Stomach (tissue), 8 donors: ENCODE measurements at regions not wholly inside any gene's neighbourhood (a gene's known extent, or its start where the extent isn't known, plus 50 kb on each side); places are given as distances from the start of the nearest gene placed in this dataset.

Source experiments
- DNase-seq, 2 donors: peaks; one replicate each; pipeline versions ENCODE4 v3.0.0 to v3.0.0-alpha.2; 2013 to 2019
- H3K27ac ChIP-seq, 5 donors: fragments of 200-600 bp in 4 of 5; sonication (generic) in 4 of 5; one replicate each; pipeline ENCODE4 v1.5.1; 2013 to 2019; ENCODE audit warnings: mild to moderate bottlenecking in 1 of 5, moderate library complexity in 1 of 5
- H3K27me3 ChIP-seq, 3 donors: fragments of 200-600 bp; sonication (generic); one replicate each; pipeline ENCODE4 v1.5.1; 2017 to 2019; ENCODE audit warnings: mixed run types in 1 of 3
- H3K36me3 ChIP-seq, 4 donors: fragments of 200-600 bp; sonication (generic); 1 replicate in 3 of 4; 2 replicates in 1 of 4; pipeline ENCODE4 v1.5.1; 2016 to 2019
- H3K4me1 ChIP-seq, 4 donors: fragments of 200-600 bp; sonication (generic); one replicate each; pipeline ENCODE4 v1.5.1; 2016 to 2019
- H3K4me3 ChIP-seq, 4 donors: fragments of 200-600 bp; sonication (generic) in 3 of 4; one replicate each; pipeline ENCODE4 v1.5.1; 2016 to 2019; ENCODE audit warnings: mild to moderate bottlenecking in 1 of 4
- H3K9me3 ChIP-seq, 4 donors: fragments of 200-600 bp; sonication (generic); one replicate each; pipeline ENCODE4 v1.5.1; 2016 to 2019
- EP300 ChIP-seq: sonication (generic); formaldehyde crosslinking; IDR thresholded peaks from one replicate; pipeline ENCODE4 v1.6.1; 2017; ENCODE audit warnings: antibody characterized with exemption
- POLR2A ChIP-seq, 4 donors: fragments of 450-650 bp; IDR thresholded peaks; one replicate each; pipeline ENCODE4 v1.6.1; 2016; ENCODE audit warnings: antibody characterized with exemption in 4 of 4, control low read depth in 2 of 4, mild to moderate bottlenecking in 1 of 4, moderate library complexity in 1 of 4
- POLR2AphosphoS5 ChIP-seq, 3 donors: sonication (generic); formaldehyde crosslinking; IDR thresholded peaks; one replicate each; pipeline ENCODE4 v1.6.1; 2016; ENCODE audit warnings: antibody characterized with exemption in 3 of 3
- WGBS, 5 donors: extraction: QIAGEN DNeasy Blood & Tissue Kit in 3 of 5; methylation state at CpG; one replicate each; pipeline versions ENCODE4 v1.1.5 to v1.1.7; 2013 to 2018; 5-methylcytosine and 5-hydroxymethylcytosine counted together
- intact Hi-C: fragments of 100-400 bp; cut with DNase I; formaldehyde crosslinking; loops from one replicate; pipeline ENCODE4 v1.15.1; 2023; ENCODE audit warnings: low total_unique reads
- TF ChIP-seq, protein P1 (sequence below), 7 experiments: fragments of 450-650 bp in 4 of 7; fragments of 200-600 bp in 3 of 7; sonication (generic) in 3 of 7; IDR thresholded peaks; one replicate each; pipeline ENCODE4 v1.5.1; 2016 to 2019; ENCODE audit warnings: antibody characterized with exemption in 7 of 7, control low read depth in 2 of 7, mild to moderate bottlenecking in 1 of 7
- donor health status: healthy with polysubstance abuse.
- donor health status: Bipolar disorder and iron deficiency.
- donor health status: healthy.

DNA sequence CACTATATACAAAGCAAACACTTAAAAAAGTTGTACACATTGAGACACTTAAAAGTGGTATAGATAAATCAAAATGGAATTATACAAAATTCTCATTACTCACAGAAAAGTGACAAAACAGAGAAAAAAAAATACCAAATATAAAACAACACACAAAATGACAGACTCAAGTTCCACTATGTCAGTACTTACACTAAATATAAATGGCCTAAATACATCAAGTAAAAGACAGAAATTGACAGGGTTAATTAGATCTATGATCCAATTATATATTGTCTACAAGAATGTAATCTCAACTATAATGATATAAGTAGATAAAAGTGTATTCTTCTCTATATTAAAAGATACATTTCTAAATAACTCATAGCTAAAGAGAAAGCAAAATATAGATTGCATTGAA is 401.6 kb upstream of the PFKP start:
- H3K4me3 ChIP-seq = no peak overlapping the region
- H3K27me3 ChIP-seq = no peaks in the 10 kb centered on the region
- peaks cover 0 to 6% (median 3%) of the 10 kb centered on the region in 4 donors for H3K9me3 ChIP-seq
- intact Hi-C loops = no loop called here
- TF ChIP-seq, protein P1, sequence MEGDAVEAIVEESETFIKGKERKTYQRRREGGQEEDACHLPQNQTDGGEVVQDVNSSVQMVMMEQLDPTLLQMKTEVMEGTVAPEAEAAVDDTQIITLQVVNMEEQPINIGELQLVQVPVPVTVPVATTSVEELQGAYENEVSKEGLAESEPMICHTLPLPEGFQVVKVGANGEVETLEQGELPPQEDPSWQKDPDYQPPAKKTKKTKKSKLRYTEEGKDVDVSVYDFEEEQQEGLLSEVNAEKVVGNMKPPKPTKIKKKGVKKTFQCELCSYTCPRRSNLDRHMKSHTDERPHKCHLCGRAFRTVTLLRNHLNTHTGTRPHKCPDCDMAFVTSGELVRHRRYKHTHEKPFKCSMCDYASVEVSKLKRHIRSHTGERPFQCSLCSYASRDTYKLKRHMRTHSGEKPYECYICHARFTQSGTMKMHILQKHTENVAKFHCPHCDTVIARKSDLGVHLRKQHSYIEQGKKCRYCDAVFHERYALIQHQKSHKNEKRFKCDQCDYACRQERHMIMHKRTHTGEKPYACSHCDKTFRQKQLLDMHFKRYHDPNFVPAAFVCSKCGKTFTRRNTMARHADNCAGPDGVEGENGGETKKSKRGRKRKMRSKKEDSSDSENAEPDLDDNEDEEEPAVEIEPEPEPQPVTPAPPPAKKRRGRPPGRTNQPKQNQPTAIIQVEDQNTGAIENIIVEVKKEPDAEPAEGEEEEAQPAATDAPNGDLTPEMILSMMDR (IDR thresholded peaks at IDR 0.05) = no peak
- TF ChIP-seq EP300 (no peak), POLR2A (IDR thresholded peaks at IDR 0.05) (no peak), POLR2AphosphoS5 (IDR thresholded peaks at IDR 0.05) (no peak)
- no peak overlapping the region for H3K27ac ChIP-seq
- H3K36me3 ChIP-seq = no peaks in the 10 kb centered on the region
- no peak for DNase-seq
- no peaks in the 10 kb centered on the region for H3K4me1 ChIP-seq

DNA sequence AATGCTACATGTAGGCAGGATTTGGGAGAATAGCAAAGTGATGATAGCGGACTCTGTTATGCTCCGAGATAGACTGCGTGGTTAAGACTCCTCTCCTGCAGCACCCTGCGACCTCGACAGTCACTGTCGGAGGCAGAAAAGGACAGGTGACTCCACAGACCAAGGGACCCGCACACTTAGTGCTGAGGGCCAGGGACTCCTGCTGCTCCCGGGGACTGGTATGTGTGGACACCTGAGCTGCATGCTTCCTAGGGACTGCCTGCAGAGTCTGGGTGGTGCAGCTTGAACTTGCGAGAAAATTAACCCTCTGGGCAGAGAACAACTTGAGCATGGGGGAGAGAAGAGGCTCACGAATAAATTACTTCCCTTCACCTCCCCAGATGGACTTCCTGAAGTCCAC is 407.1 kb upstream of the PFKP start:
- Histone ChIP-seq H3K4me3 (no peak overlapping the region), H3K4me1 (no peaks in the 10 kb centered on the region), H3K36me3 (no peaks in the 10 kb centered on the region), H3K27me3 (no peaks in the 10 kb centered on the region), H3K27ac (no peak overlapping the region), H3K9me3 (peaks cover 0 to 6% (median 2%) of the 10 kb centered on the region in 4 donors)
- TF ChIP-seq POLR2AphosphoS5 (IDR thresholded peaks at IDR 0.05) (no peak), EP300 (no peak), POLR2A (IDR thresholded peaks at IDR 0.05) (no peak)
- TF ChIP-seq, protein P1 (IDR thresholded peaks at IDR 0.05) = no peak
- 61 to 70% (median 68%) methylated on average over 10 of the region's 10 CpGs for WGBS, 5 donors
- DNase-seq = no peak
- intact Hi-C loops = no loop called here

DNA sequence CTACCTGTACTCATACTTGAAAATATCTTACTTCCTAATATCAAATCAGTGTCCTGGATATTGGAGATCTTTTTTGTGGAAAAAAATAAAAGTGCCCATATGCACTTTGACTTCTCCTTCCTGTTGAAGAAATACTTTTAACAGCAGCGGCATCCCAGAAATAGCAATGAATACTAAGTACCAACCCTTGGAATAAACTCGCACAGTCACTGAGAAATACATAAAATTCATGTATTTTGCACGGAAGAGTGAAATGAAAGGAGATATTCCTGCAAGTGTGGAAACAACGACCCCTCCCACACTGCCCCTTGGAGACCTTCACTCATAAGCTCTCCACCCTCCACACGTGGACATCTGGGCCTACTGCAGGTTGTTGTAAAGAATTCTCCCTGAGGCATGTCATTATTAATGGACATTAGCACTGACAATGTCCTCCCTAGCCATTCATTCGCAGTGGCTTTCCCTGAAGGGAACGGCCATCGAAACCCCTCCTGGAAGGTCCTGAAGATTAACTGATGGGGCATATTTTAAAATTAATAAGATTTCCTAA is 407.6 kb upstream of the PFKP start:
- TF ChIP-seq, protein P1 (IDR thresholded peaks at IDR 0.05) = no peak
- TF ChIP-seq POLR2A (IDR thresholded peaks at IDR 0.05) (no peak), POLR2AphosphoS5 (IDR thresholded peaks at IDR 0.05) (no peak), EP300 (no peak)
- Histone ChIP-seq H3K27ac (no peak overlapping the region), H3K4me1 (no peaks in the 10 kb centered on the region), H3K9me3 (peaks cover 0 to 4% (median 0%) of the 10 kb centered on the region in 4 donors), H3K36me3 (no peaks in the 10 kb centered on the region), H3K4me3 (no peak overlapping the region), H3K27me3 (no peaks in the 10 kb centered on the region)
- DNase-seq = no peak
- intact Hi-C loops = no loop called here
- WGBS, 5 donors = 73 to 82% (median 78%) methylated on average over 8 of the region's 8 CpGs

DNA sequence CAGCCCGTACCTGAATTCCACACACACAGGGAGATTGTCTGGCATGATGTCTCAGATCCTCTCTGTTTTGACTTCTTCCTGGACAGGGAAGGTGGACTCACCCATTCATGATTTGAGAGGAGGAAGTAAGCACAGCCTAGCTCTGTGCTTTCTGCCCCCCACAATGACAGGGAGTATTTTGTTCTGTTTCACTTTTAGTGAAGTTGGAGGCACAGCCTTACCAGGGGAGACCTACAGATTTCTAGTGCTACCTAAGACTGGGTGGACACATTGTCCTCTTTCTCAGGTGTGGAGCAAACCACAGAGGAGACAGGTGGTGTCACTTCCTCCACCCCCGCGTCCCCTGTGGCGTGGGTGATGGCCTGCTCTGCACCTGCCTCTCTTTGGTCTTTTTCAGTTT is 408.6 kb upstream of the PFKP start:
- H3K4me1 ChIP-seq = no peaks in the 10 kb centered on the region
- no peak for TF ChIP-seq EP300

DNA sequence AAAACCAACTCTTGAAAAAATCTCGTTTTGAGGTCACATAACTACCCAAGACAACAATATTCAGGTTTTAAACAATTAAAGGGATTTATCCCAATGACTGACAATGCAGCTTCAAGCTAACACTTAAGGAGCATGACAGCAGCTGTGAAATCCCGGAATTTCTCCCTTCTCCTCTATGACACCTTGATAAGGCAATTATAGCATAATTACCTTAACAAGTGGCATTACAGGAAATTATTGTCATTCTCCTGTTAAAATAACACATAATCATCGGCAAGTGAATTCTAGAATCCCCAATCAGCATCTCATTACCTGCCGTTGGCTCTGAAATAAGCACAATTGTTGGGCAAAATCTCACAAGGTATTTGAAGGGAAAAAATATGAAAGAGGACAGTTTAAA is 417.0 kb upstream of the PFKP start:
- TF ChIP-seq POLR2A (IDR thresholded peaks at IDR 0.05) (no peak), POLR2AphosphoS5 (IDR thresholded peaks at IDR 0.05) (no peak), EP300 (no peak)
- TF ChIP-seq, protein P1 (IDR thresholded peaks at IDR 0.05) = no peak
- H3K9me3 ChIP-seq = no peaks in the 10 kb centered on the region
- H3K27ac ChIP-seq = no peak overlapping the region
- intact Hi-C loops = no loop called here
- no peaks in the 10 kb centered on the region for H3K4me1 ChIP-seq
- H3K27me3 ChIP-seq = no peaks in the 10 kb centered on the region
- DNase-seq = no peak
- no peaks in the 10 kb centered on the region for H3K36me3 ChIP-seq
- H3K4me3 ChIP-seq = no peak overlapping the region
- WGBS, 5 donors = 73 to 83% (median 75%) methylated on average over 4 of the region's 4 CpGs

More for the DNA sequence above, 408.6 kb upstream of the PFKP start:
- Histone ChIP-seq H3K27me3 (no peaks in the 10 kb centered on the region), H3K9me3 (no peaks in the 10 kb centered on the region), H3K27ac (no peak overlapping the region), H3K36me3 (no peaks in the 10 kb centered on the region), H3K4me3 (no peak overlapping the region)
- DNase-seq = no peak
- intact Hi-C loops = no loop called here
- 58 to 88% (median 85%) methylated on average over 4 of the region's 4 CpGs for WGBS, 5 donors
